Kidney glomerular epithelial cell (primary cell): ENCODE measurements at regions not wholly inside any gene's neighbourhood (a gene's known extent, or its start where the extent isn't known, plus 50 kb on each side); places are given as distances from the start of the nearest gene placed in this dataset.
"Not testable (repeated sequence)": the region's sequence is repeated elsewhere in the genome, so short reads cannot be mapped to it uniquely, and the experiment has no call there.

Experiments
- DNase-seq: peaks from one replicate; lab custom pipeline; 2025; lab: John Stamatoyannopoulos, UW

GRCh38 chr6:40885139-40885774, 153.8 kb downstream of the UNC5CL start:
- no peak for DNase-seq

- DNase-seq, result no peak
Observed at GRCh38 chr6:40882323-40882997, 156.6 kb downstream of the UNC5CL start.

GRCh38 chr6:40881501-40881900, 157.5 kb downstream of the UNC5CL start:
- no peak for DNase-seq

- DNase-seq, result no peak
Observed at GRCh38 chr6:40880906-40881305, 158.1 kb downstream of the UNC5CL start.

- no peak for DNase-seq
Observed at GRCh38 chr6:40879169-40879568, 159.9 kb downstream of the UNC5CL start.

- no peak for DNase-seq
Observed at GRCh38 chr6:40877362-40877761, 161.7 kb downstream of the UNC5CL start.

- no peak for DNase-seq
Observed at GRCh38 chr6:40876336-40876735, 162.7 kb downstream of the UNC5CL start.

GRCh38 chr6:40874495-40874894, 164.5 kb downstream of the UNC5CL start:
- no peak for DNase-seq

GRCh38 chr6:40871424-40871823, 167.6 kb downstream of the UNC5CL start:
- no peak for DNase-seq

- DNase-seq, result not testable (repeated sequence)
Observed at GRCh38 chr6:40868089-40868865, 170.7 kb downstream of the UNC5CL start.

- not testable (repeated sequence) for DNase-seq
Observed at GRCh38 chr6:40867527-40867926, 171.5 kb downstream of the UNC5CL start.

- not testable (repeated sequence) for DNase-seq
Observed at GRCh38 chr6:40865259-40865658, 173.8 kb downstream of the UNC5CL start.

- no peak for DNase-seq
Observed at GRCh38 chr6:40860443-40860842, 178.6 kb downstream of the UNC5CL start.

- DNase-seq, result no peak
Observed at GRCh38 chr6:40856271-40856670, 182.8 kb downstream of the UNC5CL start.

GRCh38 chr6:40855168-40855880, 183.7 kb downstream of the UNC5CL start:
- no peak for DNase-seq

- DNase-seq, result no peak
Observed at GRCh38 chr6:40854592-40854991, 184.4 kb downstream of the UNC5CL start.

- no peak for DNase-seq
Observed at GRCh38 chr6:40852779-40853373, 186.1 kb downstream of the UNC5CL start.

- DNase-seq, result no peak
Observed at GRCh38 chr6:40849546-40849945, 189.5 kb downstream of the UNC5CL start.

GRCh38 chr6:40848868-40849514, 190.0 kb downstream of the UNC5CL start:
- no peak for DNase-seq

GRCh38 chr6:40848038-40848437, 191.0 kb downstream of the UNC5CL start:
- no peak for DNase-seq

GRCh38 chr6:40845553-40845952, 193.5 kb downstream of the UNC5CL start:
- DNase-seq, result peak; percentile 34
